ENCODE measurements at regions not wholly inside any gene's neighbourhood (a gene's known extent, or its start where the extent isn't known, plus 50 kb on each side); places are given as distances from the start of the nearest gene placed in this dataset.

GRCh38 chr10:124257781-124258180, 160.9 kb downstream of the OAT start:
- peaks cover 0 to 13% (median 5%) of the 10 kb centered on the region in 7 donors for H3K9me3 Mint-ChIP-seq
- DNase-seq (no peak), ATAC-seq (ENCODE audit: low read depth in 2 of 2) (no peak)
- H3K4me1 Mint-ChIP-seq, result peaks cover 0 to 7% (median 7%) of the 10 kb centered on the region in 3 donors
- no peak overlapping the region for H3K4me3 Mint-ChIP-seq
- H3K27ac Mint-ChIP-seq, result peak overlapping the region in 2 of 6 donors; percentile 37 to 51
- no peaks in the 10 kb centered on the region for H3K27me3 Mint-ChIP-seq
- H3K36me3 Mint-ChIP-seq, result peaks cover 0 to 9% of the 10 kb centered on the region in 2 donors

GRCh38 chr10:124256151-124256550, 162.6 kb downstream of the OAT start:
- DNase-seq (no peak), ATAC-seq (ENCODE audit: low read depth in 2 of 2) (no peak)
- Mint-ChIP-seq H3K4me3 (no peak overlapping the region), H3K9me3 (peaks cover 0 to 13% (median 5%) of the 10 kb centered on the region in 7 donors), H3K4me1 (peaks cover 4 to 17% (median 14%) of the 10 kb centered on the region in 3 donors), H3K36me3 (peaks cover 0 to 9% of the 10 kb centered on the region in 2 donors), H3K27me3 (no peaks in the 10 kb centered on the region), H3K27ac (no peak overlapping the region)

- ATAC-seq (ENCODE audit: low read depth in 2 of 2) (no peak), DNase-seq (no peak)
- Mint-ChIP-seq H3K4me3 (no peak overlapping the region), H3K9me3 (peaks cover 0 to 13% (median 5%) of the 10 kb centered on the region in 7 donors), H3K27ac (no peak overlapping the region), H3K4me1 (peaks cover 6 to 20% (median 18%) of the 10 kb centered on the region in 3 donors), H3K27me3 (peaks cover 0 to 3% (median 0%) of the 10 kb centered on the region in 3 donors), H3K36me3 (peaks cover 0 to 9% of the 10 kb centered on the region in 2 donors)
These were observed 162.2 kb upstream of the CHST15 start for GRCh38 chr10:124255556-124255955.

- no peak for DNase-seq
- peak overlapping the region in 1 of 6 donors; percentile 15 for H3K27ac Mint-ChIP-seq
- H3K4me1 Mint-ChIP-seq, result peaks cover 9 to 23% (median 21%) of the 10 kb centered on the region in 3 donors
- H3K9me3 Mint-ChIP-seq, result peaks cover 0 to 13% (median 5%) of the 10 kb centered on the region in 7 donors
- H3K36me3 Mint-ChIP-seq, result peaks cover 0 to 9% of the 10 kb centered on the region in 2 donors
- no peak overlapping the region for H3K4me3 Mint-ChIP-seq
- H3K27me3 Mint-ChIP-seq, result peaks cover 0 to 3% (median 0%) of the 10 kb centered on the region in 3 donors
- ATAC-seq (ENCODE audit: low read depth in 2 of 2), result no peak
These were observed 161.1 kb upstream of the CHST15 start for GRCh38 chr10:124254490-124254889.

- peaks cover 0 to 7% (median 0%) of the 10 kb centered on the region in 3 donors for H3K27me3 Mint-ChIP-seq
- peaks cover 0 to 9% of the 10 kb centered on the region in 2 donors for H3K36me3 Mint-ChIP-seq
- peaks cover 0 to 13% (median 4%) of the 10 kb centered on the region in 7 donors for H3K9me3 Mint-ChIP-seq
These were observed 159.6 kb upstream of the CHST15 start for GRCh38 chr10:124253006-124253405.

GRCh38 chr10:124252097-124252715, 158.8 kb upstream of the CHST15 start:
- Mint-ChIP-seq H3K27ac (no peak overlapping the region), H3K9me3 (peaks cover 0 to 13% (median 4%) of the 10 kb centered on the region in 7 donors), H3K4me1 (peaks cover 9 to 25% (median 21%) of the 10 kb centered on the region in 3 donors), H3K36me3 (peaks cover 0 to 9% of the 10 kb centered on the region in 2 donors), H3K27me3 (peaks cover 0 to 7% (median 0%) of the 10 kb centered on the region in 3 donors), H3K4me3 (no peak overlapping the region)
- DNase-seq, result no peak
- ATAC-seq (ENCODE audit: low read depth in 2 of 2), result no peak

More at GRCh38 chr10:124253006-124253405, 159.6 kb upstream of the CHST15 start:
- peaks cover 9 to 25% (median 21%) of the 10 kb centered on the region in 3 donors for H3K4me1 Mint-ChIP-seq
- DNase-seq (no peak), ATAC-seq (ENCODE audit: low read depth in 2 of 2) (no peak)
- H3K4me3 Mint-ChIP-seq, result no peak overlapping the region
- peak overlapping the region in 1 of 6 donors; percentile 11 for H3K27ac Mint-ChIP-seq

GRCh38 chr10:124251317-124252065, 158.1 kb upstream of the CHST15 start:
- peaks cover 0 to 9% of the 10 kb centered on the region in 2 donors for H3K36me3 Mint-ChIP-seq
- peaks cover 0 to 7% (median 0%) of the 10 kb centered on the region in 3 donors for H3K27me3 Mint-ChIP-seq
- H3K27ac Mint-ChIP-seq, result peak overlapping the region in 1 of 6 donors; percentile 36
- DNase-seq (no peak), ATAC-seq (ENCODE audit: low read depth in 2 of 2) (no peak)
- peaks cover 9 to 25% (median 21%) of the 10 kb centered on the region in 3 donors for H3K4me1 Mint-ChIP-seq
- H3K4me3 Mint-ChIP-seq, result no peak overlapping the region
- H3K9me3 Mint-ChIP-seq, result peaks cover 0 to 13% (median 4%) of the 10 kb centered on the region in 7 donors

GRCh38 chr10:124250506-124250905, 157.1 kb upstream of the CHST15 start:
- peaks cover 9 to 25% (median 21%) of the 10 kb centered on the region in 3 donors for H3K4me1 Mint-ChIP-seq
- peaks cover 0 to 7% of the 10 kb centered on the region in 2 donors for H3K36me3 Mint-ChIP-seq
- no peak overlapping the region for H3K4me3 Mint-ChIP-seq
- no peak for ATAC-seq (ENCODE audit: low read depth in 2 of 2)
- peaks cover 0 to 7% (median 0%) of the 10 kb centered on the region in 3 donors for H3K27me3 Mint-ChIP-seq
- H3K27ac Mint-ChIP-seq, result peak overlapping the region in 2 of 6 donors; percentile 57 to 93
- DNase-seq, result no peak
- H3K9me3 Mint-ChIP-seq, result peaks cover 0 to 12% (median 4%) of the 10 kb centered on the region in 7 donors

GRCh38 chr10:124249812-124250432, 156.5 kb upstream of the CHST15 start:
- peaks cover 0 to 6% (median 0%) of the 10 kb centered on the region in 7 donors for H3K9me3 Mint-ChIP-seq
- peaks cover 0 to 2% of the 10 kb centered on the region in 2 donors for H3K36me3 Mint-ChIP-seq
- H3K4me1 Mint-ChIP-seq, result peaks cover 9 to 29% (median 26%) of the 10 kb centered on the region in 3 donors
- no peak for DNase-seq
- H3K27ac Mint-ChIP-seq, result no peak overlapping the region
- ATAC-seq (ENCODE audit: low read depth in 2 of 2), result no peak
- H3K27me3 Mint-ChIP-seq, result peaks cover 0 to 7% (median 0%) of the 10 kb centered on the region in 3 donors
- H3K4me3 Mint-ChIP-seq, result no peak overlapping the region

GRCh38 chr10:124249196-124249595, 155.8 kb upstream of the CHST15 start:
- H3K4me3 Mint-ChIP-seq, result no peak overlapping the region
- DNase-seq, result no peak
- H3K36me3 Mint-ChIP-seq, result no peaks in the 10 kb centered on the region
- H3K9me3 Mint-ChIP-seq, result no peaks in the 10 kb centered on the region
- ATAC-seq (ENCODE audit: low read depth in 2 of 2), result no peak
- peaks cover 0 to 7% (median 0%) of the 10 kb centered on the region in 3 donors for H3K27me3 Mint-ChIP-seq
- H3K4me1 Mint-ChIP-seq, result peaks cover 9 to 32% (median 29%) of the 10 kb centered on the region in 3 donors
- no peak overlapping the region for H3K27ac Mint-ChIP-seq

- Mint-ChIP-seq H3K36me3 (no peaks in the 10 kb centered on the region), H3K27me3 (peaks cover 0 to 7% (median 0%) of the 10 kb centered on the region in 3 donors), H3K4me3 (peak overlapping the region in 1 of 8 donors; percentile 22), H3K27ac (peak overlapping the region in 2 of 6 donors; percentile 9 to 28), H3K9me3 (no peaks in the 10 kb centered on the region), H3K4me1 (peaks cover 9 to 29% (median 25%) of the 10 kb centered on the region in 3 donors)
- DNase-seq (no peak), ATAC-seq (ENCODE audit: low read depth in 2 of 2) (no peak)
These were observed 155.0 kb upstream of the CHST15 start for GRCh38 chr10:124248056-124249045.

GRCh38 chr10:124245806-124246440, 152.5 kb upstream of the CHST15 start:
- H3K9me3 Mint-ChIP-seq, result peaks cover 0 to 5% (median 0%) of the 10 kb centered on the region in 7 donors
- H3K27ac Mint-ChIP-seq, result no peak overlapping the region
- DNase-seq (no peak), ATAC-seq (ENCODE audit: low read depth in 2 of 2) (no peak)
- peaks cover 0 to 7% (median 0%) of the 10 kb centered on the region in 3 donors for H3K27me3 Mint-ChIP-seq
- H3K4me1 Mint-ChIP-seq, result peaks cover 5 to 18% (median 10%) of the 10 kb centered on the region in 3 donors
- H3K36me3 Mint-ChIP-seq, result no peaks in the 10 kb centered on the region
- H3K4me3 Mint-ChIP-seq, result no peak overlapping the region

Measured in naive B cell (primary cell).